SKM-1 (cell line): ENCODE measurements at regions not wholly inside any gene's neighbourhood (a gene's known extent, or its start where the extent isn't known, plus 50 kb on each side); places are given as distances from the start of the nearest gene placed in this dataset.

Source experiments
- DNase-seq: peaks from one replicate; lab custom pipeline; 2025; ENCODE audit not compliant: unreplicated experiment; lab: John Stamatoyannopoulos, UW

DNA sequence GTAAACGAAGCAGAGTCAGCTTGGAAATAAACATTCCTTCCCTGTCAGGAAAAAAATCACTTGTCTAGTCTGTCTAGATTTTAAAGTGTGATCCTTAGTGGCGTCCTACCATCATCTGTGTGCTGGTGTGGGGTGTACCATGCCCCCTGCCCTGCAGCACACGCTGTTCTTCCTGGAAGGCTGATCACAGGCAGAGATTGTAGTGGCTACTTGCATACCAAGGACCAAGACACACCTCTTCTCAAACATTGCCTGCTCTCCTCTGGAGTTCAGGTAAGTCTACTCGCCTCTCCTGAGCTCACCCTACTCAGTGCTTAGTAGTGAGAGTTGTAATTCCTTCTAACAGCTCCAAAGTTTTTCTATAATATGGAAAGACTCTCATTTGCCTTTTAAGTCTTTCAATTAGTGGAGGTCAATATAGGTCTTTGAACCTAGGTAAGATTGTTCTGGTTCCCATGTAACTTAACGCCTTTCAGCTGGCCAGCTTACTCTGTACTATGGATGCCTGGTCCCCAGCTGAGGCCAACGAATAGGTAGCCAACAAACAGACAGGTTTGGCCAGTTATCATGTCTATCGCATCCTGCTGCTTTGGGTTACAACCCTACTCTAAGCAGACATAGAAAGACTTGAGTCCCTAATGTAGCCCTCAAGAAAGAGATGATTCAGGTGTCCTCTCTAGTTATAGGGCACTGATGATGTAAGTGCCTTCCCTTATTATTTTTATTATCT, 55.4 kb downstream of the XCL1 start:
- no peak for DNase-seq

DNA sequence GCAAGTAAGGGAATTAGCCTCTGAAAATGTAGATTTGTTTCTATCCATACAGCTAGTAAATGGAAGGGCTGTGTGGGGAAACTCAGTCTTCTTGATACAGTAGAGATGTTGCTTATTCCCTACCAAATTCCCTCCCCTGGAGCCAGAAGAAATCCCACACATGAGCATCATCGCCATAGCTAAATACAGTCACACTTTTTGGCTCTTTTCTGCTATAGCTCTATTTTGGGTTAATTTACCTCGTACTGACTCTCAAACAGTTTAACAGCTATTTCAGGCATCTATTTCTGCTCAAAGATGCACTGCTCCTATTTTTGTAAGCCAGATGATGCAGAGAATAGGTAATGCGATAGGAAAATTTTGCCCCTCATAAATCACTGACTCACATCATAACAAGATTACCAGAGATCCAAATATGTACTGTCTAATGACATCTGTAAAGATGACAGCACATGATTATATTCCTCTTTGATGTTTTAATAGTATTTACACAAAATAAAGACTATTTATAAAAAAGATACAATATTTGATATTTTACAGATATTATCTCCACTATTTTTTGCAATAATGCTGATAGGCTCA, 58.6 kb downstream of the XCL1 start:
- DNase-seq: no peak

DNA sequence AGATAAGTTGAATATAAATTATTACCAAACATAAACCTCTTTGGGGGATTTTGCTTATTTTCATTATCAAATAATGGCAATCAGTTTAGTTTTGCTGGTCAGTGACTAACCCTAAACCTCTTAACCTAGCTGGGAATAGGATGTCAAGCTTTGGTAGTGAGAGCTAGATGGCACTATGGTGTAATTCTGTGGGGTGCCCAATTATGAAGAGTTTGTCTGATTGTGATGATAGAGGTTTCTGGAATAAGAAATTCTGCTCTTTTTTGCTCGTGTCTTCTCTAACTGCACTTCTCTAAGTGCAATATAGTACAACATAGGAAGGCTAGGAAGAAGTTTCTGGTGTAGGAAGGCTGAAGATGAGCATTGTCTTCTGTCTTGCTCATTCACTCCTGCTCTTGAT, 59.8 kb downstream of the XCL1 start:
- no peak for DNase-seq

- DNase-seq: no peak
Observed at GRCh38 chr1:168636642-168637111, 60.3 kb downstream of the XCL1 start.

GRCh38 chr1:168637350-168637991, 61.1 kb downstream of the XCL1 start:
- DNase-seq: peak; percentile 56

GRCh38 chr1:168638884-168639283, 62.5 kb downstream of the XCL1 start:
- no peak for DNase-seq

GRCh38 chr1:168640182-168640581, 63.8 kb downstream of the XCL1 start:
- DNase-seq: no peak

GRCh38 chr1:168640836-168641235, 64.4 kb downstream of the XCL1 start:
- DNase-seq: no peak

GRCh38 chr1:168643152-168643551, 66.7 kb downstream of the XCL1 start:
- DNase-seq: no peak
